OCI-LY7 (cell line): ENCODE measurements at regions not wholly inside any gene's neighbourhood (a gene's known extent, or its start where the extent isn't known, plus 50 kb on each side); places are given as distances from the start of the nearest gene placed in this dataset.

Source experiments
- BruUV-seq: library from RNA; stranded (reverse); fragments of 400-500 nt; replicated peaks from 2 replicates; lab custom pipeline; 2021; lab: Mats Ljungman, UMichigan
- CTCF ChIA-PET: fragments of 300-600 bp; sonication (Branson Sonifier 250); formaldehyde crosslinking; loops from one replicate; lab custom pipeline; 2022; ENCODE audit warnings: antibody characterized with exemption; ENCODE audit not compliant: unreplicated experiment; lab: Charles Lee
- POLR2A ChIA-PET: fragments of 300-600 bp; sonication (Branson Sonifier 250); formaldehyde crosslinking; loops from one replicate; lab custom pipeline; 2022; ENCODE audit warnings: antibody characterized with exemption; lab: Charles Lee
- DNase-seq: peaks from one replicate; pipeline ENCODE4 v3.0.0-alpha.2; 2015; ENCODE audit warnings: low spot score
- H2AFZ ChIP-seq: fragments of 200-600 bp; sonication (generic), shearing (Covaris generic); 2 replicates; pipeline ENCODE4 v1.6.1; 2014; ENCODE audit warnings: mild to moderate bottlenecking, antibody characterized with exemption, low read length, moderate library complexity
- H3K27ac ChIP-seq: fragments of 200-600 bp; sonication (generic); 2 replicates; pipeline ENCODE4 v1.5.1; 2014; ENCODE audit warnings: mixed run types, low read depth, mild to moderate bottlenecking, moderate library complexity, low read length, inconsistent platforms; ENCODE audit not compliant: poor library complexity, severe bottlenecking
- H3K36me3 ChIP-seq: fragments of 200-600 bp; sonication (generic); 2 replicates; pipeline ENCODE4 v1.6.1; 2014; ENCODE audit warnings: mild to moderate bottlenecking, antibody characterized with exemption, low read length, moderate library complexity, mixed read lengths; ENCODE audit not compliant: insufficient read depth
- H3K4me1 ChIP-seq: fragments of 200-600 bp; sonication (generic); 2 replicates; pipeline ENCODE4 v1.5.1; 2014; ENCODE audit warnings: mild to moderate bottlenecking, low read length; ENCODE audit not compliant: insufficient read depth, poor library complexity, severe bottlenecking
- H3K4me2 ChIP-seq: fragments of 200-600 bp; sonication (generic); 2 replicates; pipeline ENCODE4 v1.6.1; 2014; ENCODE audit warnings: mild to moderate bottlenecking, low read length
- H3K4me3 ChIP-seq: fragments of 200-600 bp; sonication (generic); 2 replicates; pipeline ENCODE4 v1.5.1; 2014; ENCODE audit warnings: mild to moderate bottlenecking, low read depth, low read length; ENCODE audit not compliant: poor library complexity, severe bottlenecking
- H3K79me2 ChIP-seq: fragments of 200-600 bp; sonication (generic); 2 replicates; pipeline ENCODE4 v1.6.1; 2016; ENCODE audit warnings: low read depth, mild to moderate bottlenecking, low read length, moderate library complexity, mixed read lengths; ENCODE audit not compliant: insufficient read depth
- H3K9me2 ChIP-seq: fragments of 200-600 bp; sonication (generic); 2 replicates; pipeline ENCODE4 v1.6.1; 2016; ENCODE audit warnings: mild to moderate bottlenecking, low read length, mixed read lengths; ENCODE audit not compliant: insufficient read depth
- H3K9me3 ChIP-seq: fragments of 200-600 bp; sonication (generic); 2 replicates; pipeline ENCODE4 v1.6.1; 2014; ENCODE audit warnings: mild to moderate bottlenecking, mixed run types, low read length, mixed read lengths
- H4K20me1 ChIP-seq: fragments of 200-600 bp; sonication (generic); 2 replicates; pipeline ENCODE4 v1.6.1; 2014; ENCODE audit warnings: mild to moderate bottlenecking, antibody characterized with exemption, low read length, moderate library complexity, mixed read lengths; ENCODE audit not compliant: insufficient read depth
- EZH2phosphoT487 ChIP-seq: fragments of 200-600 bp; sonication (generic); IDR thresholded peaks from 2 replicates; pipeline ENCODE4 v1.6.1; 2018; ENCODE audit warnings: low read depth, borderline replicate concordance, mild to moderate bottlenecking, mixed run types, antibody characterized with exemption, low read length, moderate library complexity, mixed read lengths
- intact Hi-C: fragments of 100-400 bp; cut with micrococcal nuclease; formaldehyde crosslinking; loops from one replicate; pipeline ENCODE4 v1.10.0; 2022; ENCODE audit not compliant: unreplicated experiment
- TF ChIP-seq, protein P1 (sequence below): fragments of 200-600 bp; sonication (generic); conservative IDR thresholded peaks from 2 replicates; pipeline ENCODE4 v1.5.1; 2014; ENCODE audit warnings: mild to moderate bottlenecking, antibody characterized with exemption, low read length, moderate library complexity, mixed read lengths

GRCh38 chr12:40162033-40162432 lies 56.2 kb upstream of the SLC2A13 start:
- BruUV-seq: no TSS peak
- Histone ChIP-seq H3K27ac (no peak overlapping the region), H3K4me2 (no peak overlapping the region), H3K9me2 (no peaks in the 10 kb centered on the region), H3K9me3 (peaks cover 62% of the 10 kb centered on the region), H3K79me2 (no peaks in the 10 kb centered on the region), H2AFZ (no peak overlapping the region), H3K4me1 (peaks cover 8% of the 10 kb centered on the region), H3K36me3 (no peaks in the 10 kb centered on the region; the same call in 1 of the 2 replicates), H4K20me1 (no peaks in the 10 kb centered on the region), H3K4me3 (no peak overlapping the region)
- POLR2A ChIA-PET: interaction anchor here (0.7 to 1.8 kb wide), 6 partner anchors 15 to 317 kb away, joined by 3 to 6 read pairs (median 3); no protein-coding TSS in a partner anchor
- intact Hi-C loops: no loop called here
- CTCF ChIA-PET: no interaction called here
- no peak for DNase-seq
- TF ChIP-seq, protein P1, sequence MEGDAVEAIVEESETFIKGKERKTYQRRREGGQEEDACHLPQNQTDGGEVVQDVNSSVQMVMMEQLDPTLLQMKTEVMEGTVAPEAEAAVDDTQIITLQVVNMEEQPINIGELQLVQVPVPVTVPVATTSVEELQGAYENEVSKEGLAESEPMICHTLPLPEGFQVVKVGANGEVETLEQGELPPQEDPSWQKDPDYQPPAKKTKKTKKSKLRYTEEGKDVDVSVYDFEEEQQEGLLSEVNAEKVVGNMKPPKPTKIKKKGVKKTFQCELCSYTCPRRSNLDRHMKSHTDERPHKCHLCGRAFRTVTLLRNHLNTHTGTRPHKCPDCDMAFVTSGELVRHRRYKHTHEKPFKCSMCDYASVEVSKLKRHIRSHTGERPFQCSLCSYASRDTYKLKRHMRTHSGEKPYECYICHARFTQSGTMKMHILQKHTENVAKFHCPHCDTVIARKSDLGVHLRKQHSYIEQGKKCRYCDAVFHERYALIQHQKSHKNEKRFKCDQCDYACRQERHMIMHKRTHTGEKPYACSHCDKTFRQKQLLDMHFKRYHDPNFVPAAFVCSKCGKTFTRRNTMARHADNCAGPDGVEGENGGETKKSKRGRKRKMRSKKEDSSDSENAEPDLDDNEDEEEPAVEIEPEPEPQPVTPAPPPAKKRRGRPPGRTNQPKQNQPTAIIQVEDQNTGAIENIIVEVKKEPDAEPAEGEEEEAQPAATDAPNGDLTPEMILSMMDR: no peak
- no peak for TF ChIP-seq EZH2phosphoT487

DNA sequence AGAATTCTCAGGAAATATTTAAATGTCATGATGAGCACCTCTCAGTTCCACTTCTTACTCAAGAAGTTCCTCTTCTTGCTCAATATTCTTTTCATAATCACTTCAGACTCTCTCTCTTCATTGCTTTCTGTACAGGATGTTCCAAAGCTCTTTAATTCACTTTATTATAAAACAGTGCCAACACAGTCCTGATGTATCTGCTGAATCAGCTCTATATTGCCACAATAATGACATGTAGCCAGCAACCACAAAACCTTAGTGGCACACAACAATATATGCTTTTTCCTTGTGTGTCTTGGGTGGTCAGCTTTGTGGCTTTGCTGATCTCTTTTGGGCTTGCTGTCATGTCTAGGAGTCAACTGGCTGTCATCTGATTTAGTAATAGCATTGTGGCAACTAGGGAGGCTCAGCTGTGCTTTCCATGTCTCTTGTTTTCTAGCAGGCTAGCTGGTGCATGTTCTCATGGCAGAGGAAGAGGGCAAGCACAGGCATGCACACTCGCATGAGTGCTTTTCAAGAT lies 52.8 kb upstream of the SLC2A13 start:
- intact Hi-C loops: no loop called here
- CTCF ChIA-PET: no interaction called here

DNA sequence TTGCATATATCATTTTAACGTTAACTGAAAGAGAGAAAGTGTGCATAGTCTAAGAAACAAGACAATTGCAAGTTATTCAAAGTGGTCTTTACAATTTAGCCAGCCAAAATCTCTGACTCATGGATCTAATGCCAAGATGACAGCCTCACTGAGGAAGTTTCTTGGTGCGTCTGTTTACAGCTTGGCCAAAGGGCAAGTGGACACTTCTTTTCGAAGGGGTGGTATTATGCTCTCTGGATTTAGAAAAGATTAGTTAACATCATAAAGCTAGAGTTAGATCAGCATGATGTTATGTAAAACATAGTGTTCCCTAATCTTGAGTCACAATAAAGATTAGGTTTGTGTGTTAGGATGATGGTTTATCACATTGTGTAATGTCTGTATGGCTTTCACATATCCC lies 51.5 kb upstream of the SLC2A13 start:
- intact Hi-C loops: no loop called here
- TF ChIP-seq, protein P1: no peak
- no peak for TF ChIP-seq EZH2phosphoT487
- no peaks in the 10 kb centered on the region for H3K79me2 ChIP-seq
- H3K9me3 ChIP-seq: peaks cover 30% of the 10 kb centered on the region; the same call in 1 of the 2 replicates
- ChIA-PET POLR2A (interaction anchor here (0.8 to 1.9 kb wide), 5 partner anchors 14 to 163 kb away, joined by 3 to 5 read pairs (median 4); no protein-coding TSS in a partner anchor), CTCF (no interaction called here)
- H3K4me3 ChIP-seq: no peak overlapping the region
- H3K4me1 ChIP-seq: peaks cover 24% of the 10 kb centered on the region
- H4K20me1 ChIP-seq: no peaks in the 10 kb centered on the region
- DNase-seq: no peak
- H3K4me2 ChIP-seq: no peak overlapping the region
- BruUV-seq: no TSS peak
- no peaks in the 10 kb centered on the region for H3K9me2 ChIP-seq
- H3K36me3 ChIP-seq: no peaks in the 10 kb centered on the region; the same call in 1 of the 2 replicates
- H3K27ac ChIP-seq: no peak overlapping the region
- H2AFZ ChIP-seq: no peak overlapping the region

More for the DNA sequence above, 52.8 kb upstream of the SLC2A13 start:
- peaks cover 17% of the 10 kb centered on the region for H3K4me1 ChIP-seq
- peak overlapping the region; percentile 25; the same call in 1 of the 2 replicates for H2AFZ ChIP-seq
- POLR2A ChIA-PET: interaction anchor here (0.6 to 1.9 kb wide), 15 partner anchors 8 to 166 kb away, joined by 3 to 6 read pairs (median 4); no protein-coding TSS in a partner anchor
- no peaks in the 10 kb centered on the region for H3K9me2 ChIP-seq
- BruUV-seq: no TSS peak
- H3K27ac ChIP-seq: no peak overlapping the region
- H3K9me3 ChIP-seq: peaks cover 42% of the 10 kb centered on the region
- no peaks in the 10 kb centered on the region for H3K79me2 ChIP-seq
- no peak overlapping the region for H3K4me3 ChIP-seq
- H3K36me3 ChIP-seq: no peaks in the 10 kb centered on the region; the same call in 1 of the 2 replicates
- no peak overlapping the region for H3K4me2 ChIP-seq
- DNase-seq: no peak
- no peak for TF ChIP-seq EZH2phosphoT487
- H4K20me1 ChIP-seq: no peaks in the 10 kb centered on the region
